Femur (tissue), 1 donor: ENCODE measurements at regions not wholly inside any gene's neighbourhood (a gene's known extent, or its start where the extent isn't known, plus 50 kb on each side); places are given as distances from the start of the nearest gene placed in this dataset.
"Not testable (repeated sequence)": the region's sequence is repeated elsewhere in the genome, so short reads cannot be mapped to it uniquely, and the experiment has no call there.

Experiments used
- DNase-seq: peaks from one replicate; pipeline ENCODE4 v3.0.0-alpha.2; 2017

DNA sequence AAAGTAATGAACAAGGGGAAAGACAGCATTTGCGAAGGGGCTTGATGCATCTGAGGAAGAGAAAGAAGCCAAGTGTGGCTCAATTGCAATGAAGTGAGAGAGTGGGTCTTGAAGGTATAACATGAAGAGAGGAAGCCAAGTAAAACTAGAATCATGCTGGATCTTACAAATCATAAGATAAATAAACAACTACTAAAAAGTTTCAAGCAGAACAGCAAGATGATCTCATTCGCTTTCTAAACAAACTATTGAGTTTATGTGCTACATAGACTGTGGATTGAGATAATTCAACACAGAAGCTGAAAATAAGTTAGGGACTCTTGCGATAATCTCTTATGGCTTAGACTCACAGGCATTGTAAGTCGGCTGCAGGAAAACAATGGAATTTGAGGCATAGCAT lies 1310.5 kb upstream of the NRXN1 start:
- DNase-seq = no peak

DNA sequence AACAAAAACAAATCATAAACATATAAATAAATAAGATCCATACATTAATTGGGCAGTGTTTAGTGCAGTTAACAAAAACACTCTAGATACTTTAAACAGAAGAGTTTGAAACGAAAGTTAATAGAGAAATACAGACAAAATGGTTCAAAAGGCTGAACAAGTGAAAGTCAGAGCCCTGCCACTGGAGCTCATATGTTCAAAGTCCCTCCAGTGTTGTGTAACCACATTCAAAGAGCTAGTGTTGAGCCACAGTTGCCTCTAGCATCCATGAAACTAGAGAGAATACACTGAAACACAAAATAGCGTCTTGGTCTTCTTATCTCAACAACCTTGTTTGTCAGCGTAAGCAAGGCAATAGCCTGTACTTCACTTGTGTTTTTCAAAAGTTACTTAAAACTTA lies 1309.8 kb upstream of the NRXN1 start:
- DNase-seq = no peak

GRCh38 chr2:52340171-52340570 lies 1308.2 kb upstream of the NRXN1 start:
- DNase-seq = peak; percentile 34

- DNase-seq = not testable (repeated sequence)
Observed at GRCh38 chr2:52337786-52338185, 1305.9 kb upstream of the NRXN1 start.

- no peak for DNase-seq
Observed at GRCh38 chr2:52336951-52337350, 1305.0 kb upstream of the NRXN1 start.

GRCh38 chr2:52335727-52336126 lies 1303.8 kb upstream of the NRXN1 start:
- DNase-seq = no peak

DNA sequence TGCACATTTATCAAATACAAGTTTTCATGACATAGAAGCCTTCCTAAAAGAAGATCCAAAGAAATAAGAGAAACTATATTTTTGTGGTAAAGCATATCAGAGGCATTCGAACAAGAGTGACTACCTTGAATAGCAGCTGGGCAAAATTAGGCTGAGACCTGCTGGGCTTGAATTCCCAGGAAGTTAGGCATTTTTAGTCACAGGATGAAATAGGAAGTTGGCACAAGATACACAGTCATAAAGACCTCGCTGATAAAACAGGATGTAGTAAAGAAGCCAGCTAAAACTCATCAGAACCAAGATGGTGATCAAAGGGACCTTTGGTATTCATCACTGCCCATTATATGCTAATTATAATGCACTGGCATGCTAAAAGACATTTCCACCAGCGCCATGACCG lies 1302.3 kb upstream of the NRXN1 start:
- no peak for DNase-seq

- DNase-seq = no peak
Observed at GRCh38 chr2:52327641-52328040, 1295.7 kb upstream of the NRXN1 start.

GRCh38 chr2:52314231-52314630 lies 1282.3 kb upstream of the NRXN1 start:
- DNase-seq = no peak

- no peak for DNase-seq
Observed at GRCh38 chr2:52312486-52312885, 1280.6 kb upstream of the NRXN1 start.

GRCh38 chr2:52311862-52312261 lies 1279.9 kb upstream of the NRXN1 start:
- DNase-seq = no peak

DNA sequence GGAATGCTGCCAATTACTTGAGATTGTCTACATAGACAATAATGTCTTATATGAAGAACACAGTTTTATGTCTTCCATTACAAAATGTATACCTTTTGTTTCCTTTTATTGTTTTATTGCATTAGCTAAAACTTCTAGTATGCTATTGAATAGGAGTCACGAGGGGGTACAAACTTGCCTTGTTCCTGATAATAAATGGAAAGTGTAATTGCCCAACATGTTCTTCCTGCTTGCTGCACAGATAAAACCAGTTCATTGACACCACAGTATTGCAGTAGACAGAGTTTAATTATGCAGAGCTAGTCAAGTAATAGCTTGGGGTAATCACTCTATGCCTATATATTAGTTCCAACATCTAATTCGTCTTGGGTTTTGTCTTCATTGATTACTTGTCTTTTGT lies 1276.2 kb upstream of the NRXN1 start:
- no peak for DNase-seq

DNA sequence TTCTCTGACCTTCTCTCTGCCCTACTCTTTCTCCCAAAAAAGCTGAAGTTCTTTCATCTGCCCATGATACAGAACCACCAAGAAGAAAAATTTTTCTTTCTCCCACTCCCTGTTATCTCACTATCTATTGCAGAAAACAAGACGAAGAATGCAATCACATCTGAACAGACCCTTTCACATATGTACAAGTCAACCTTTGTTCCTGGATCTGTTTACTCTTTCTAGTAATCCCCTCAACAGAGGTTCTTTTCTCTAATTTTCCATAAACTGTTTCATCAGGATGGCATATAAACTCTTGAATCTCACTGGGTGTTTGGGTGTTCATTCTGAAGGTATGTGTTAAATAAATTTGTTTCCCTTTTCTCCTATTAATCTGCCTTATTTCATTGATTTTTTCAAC lies 1262.7 kb upstream of the NRXN1 start:
- no peak for DNase-seq

GRCh38 chr2:52292801-52293200 lies 1260.9 kb upstream of the NRXN1 start:
- no peak for DNase-seq

DNA sequence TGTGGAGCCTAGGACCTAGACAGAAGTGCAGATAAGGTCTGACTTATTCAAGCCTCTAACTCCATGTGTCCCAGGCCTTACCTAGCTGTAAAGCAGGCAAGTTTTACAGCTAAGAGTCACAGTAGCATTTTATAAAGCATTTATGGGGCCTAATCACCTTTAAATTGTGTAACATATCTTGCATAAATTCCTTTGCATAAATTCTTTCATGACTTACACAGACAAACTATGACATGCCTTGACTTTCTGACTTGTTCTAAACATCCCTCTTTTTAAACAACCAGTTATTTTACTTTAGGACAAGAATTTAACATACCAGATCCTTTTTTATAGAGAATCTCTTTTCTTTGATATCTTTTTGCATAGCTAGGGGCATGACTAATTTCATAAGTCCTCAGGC lies 1257.8 kb upstream of the NRXN1 start:
- DNase-seq = no peak

GRCh38 chr2:52288596-52288995 lies 1256.7 kb upstream of the NRXN1 start:
- DNase-seq = no peak

DNA sequence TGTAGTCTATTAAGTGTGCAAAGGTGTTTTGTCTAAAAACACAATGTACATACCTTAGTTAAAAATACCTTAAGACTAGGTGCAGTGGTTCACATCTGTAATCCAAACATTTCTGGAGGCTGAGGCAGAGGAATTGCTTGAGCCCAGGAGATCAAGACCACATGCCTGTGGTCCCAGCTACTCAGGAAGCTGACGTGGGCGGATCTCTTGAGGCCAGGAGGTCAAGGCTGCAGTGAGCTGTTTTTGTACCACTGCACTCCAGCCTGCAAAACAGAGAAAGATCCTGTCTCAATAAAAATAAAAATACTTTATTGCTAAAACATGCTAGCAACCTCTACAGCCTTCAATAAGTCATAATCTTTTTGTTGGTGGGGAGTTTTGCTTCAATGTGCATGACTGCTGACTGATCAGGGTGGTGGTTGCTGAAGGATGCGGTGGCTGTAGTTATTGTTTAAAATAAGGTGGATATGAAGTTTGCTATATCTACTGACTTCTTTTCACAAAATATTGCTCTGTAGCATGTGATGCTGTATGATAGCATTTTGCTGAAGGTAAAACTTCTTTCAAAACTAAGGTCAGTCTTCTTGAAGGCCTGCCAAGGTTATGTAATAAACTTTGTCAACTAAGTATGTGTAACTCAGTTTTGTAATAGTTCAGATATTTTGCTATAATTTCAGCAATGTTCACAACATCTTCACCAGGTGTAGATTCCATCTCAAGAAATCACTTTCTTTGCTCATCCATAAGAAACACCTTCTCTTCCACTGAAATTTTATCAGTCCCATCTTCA lies 1238.0 kb upstream of the NRXN1 start:
- no peak for DNase-seq

DNA sequence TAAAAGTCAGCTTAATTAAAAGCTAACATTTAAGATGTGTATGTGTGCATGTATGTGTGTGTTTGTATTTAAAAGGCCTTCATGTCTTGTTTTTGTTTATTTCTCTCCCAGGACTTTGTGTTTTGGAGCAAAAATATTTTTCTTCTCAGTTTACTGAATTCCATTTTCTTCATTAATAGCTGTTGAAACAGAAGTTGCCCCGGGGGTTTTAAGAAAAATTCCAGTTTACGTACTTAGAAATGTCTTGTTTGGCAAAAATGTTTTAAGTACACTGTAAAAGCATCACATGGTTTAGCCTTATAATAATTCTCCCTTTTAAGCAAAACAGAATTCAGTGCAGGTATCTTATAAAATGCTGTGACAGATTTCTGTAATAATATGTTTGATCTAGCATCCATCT lies 1233.0 kb upstream of the NRXN1 start:
- no peak for DNase-seq

DNA sequence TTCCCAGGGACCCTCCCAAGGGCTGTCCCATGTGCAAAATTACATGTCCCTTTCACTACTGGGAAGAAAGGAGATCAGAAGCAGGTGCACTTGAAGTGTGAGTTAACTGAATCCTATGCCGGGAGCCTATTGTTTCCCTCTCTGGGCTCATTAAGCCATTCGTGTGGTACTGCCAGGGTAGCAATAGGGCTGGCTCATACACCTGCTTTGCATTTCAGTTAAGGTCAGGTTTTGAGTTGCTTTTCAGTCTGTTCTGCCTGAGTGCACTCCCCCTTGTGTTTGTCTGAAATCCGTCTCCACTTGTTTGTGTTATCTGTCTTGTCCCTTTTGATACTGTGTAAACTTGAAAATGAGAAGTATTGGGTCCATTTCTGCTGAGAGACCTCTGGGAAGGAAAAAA lies 1232.6 kb upstream of the NRXN1 start:
- DNase-seq = no peak

GRCh38 chr2:52260904-52261303 lies 1229.0 kb upstream of the NRXN1 start:
- no peak for DNase-seq

GRCh38 chr2:52258967-52259366 lies 1227.0 kb upstream of the NRXN1 start:
- DNase-seq = not testable (repeated sequence)

GRCh38 chr2:52258038-52258437 lies 1226.1 kb upstream of the NRXN1 start:
- DNase-seq = no peak

DNA sequence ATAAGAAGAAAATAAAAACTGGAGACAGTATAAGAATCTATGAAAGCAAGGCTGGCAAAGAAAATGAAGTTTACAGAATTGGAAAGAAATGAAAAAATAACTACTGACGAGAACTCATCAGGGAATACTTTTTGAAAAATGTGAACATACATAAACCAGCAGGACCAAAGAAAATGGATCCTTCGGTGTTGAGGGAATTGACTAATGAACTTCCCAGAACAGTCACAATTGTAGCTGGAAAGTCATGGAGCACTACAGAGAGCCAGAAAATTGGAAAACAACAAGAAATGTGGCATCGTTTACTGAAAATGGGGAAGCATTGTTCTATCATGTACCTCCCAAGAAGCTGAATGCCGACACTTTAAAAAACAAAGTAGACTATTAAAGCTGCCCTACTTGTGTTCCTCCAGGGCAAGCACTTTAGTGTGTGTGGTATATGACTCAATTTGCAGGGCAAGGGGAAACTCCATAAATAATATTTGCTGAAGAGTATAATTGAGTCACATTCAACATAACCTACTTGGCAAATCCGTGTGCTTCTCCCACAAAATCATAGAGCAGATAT lies 1221.6 kb upstream of the NRXN1 start:
- no peak for DNase-seq

DNA sequence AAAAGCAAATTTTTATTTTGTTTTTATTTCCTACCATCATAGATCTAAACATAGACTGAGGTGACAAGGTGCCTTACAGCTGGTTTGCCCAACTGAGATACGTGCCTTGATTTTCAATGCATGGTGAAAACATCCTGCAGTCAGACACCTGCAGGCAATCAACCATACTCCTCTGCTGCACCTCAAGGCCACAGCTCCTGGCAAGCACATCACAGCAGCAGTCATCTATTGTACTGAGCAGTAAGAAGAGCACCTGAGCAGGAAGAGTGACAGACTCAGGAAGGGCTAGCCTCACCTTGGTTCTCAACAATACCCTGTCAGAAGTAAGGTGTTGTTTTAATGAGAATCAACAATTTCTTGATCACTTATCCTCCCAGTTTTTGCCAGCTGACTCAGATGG lies 1206.8 kb upstream of the NRXN1 start:
- DNase-seq = no peak

GRCh38 chr2:52222128-52222527 lies 1190.2 kb upstream of the NRXN1 start:
- no peak for DNase-seq
